GM13977 (cell line): ENCODE measurements at regions not wholly inside any gene's neighbourhood (a gene's known extent, or its start where the extent isn't known, plus 50 kb on each side); places are given as distances from the start of the nearest gene placed in this dataset.
"Not testable (repeated sequence)": the region's sequence is repeated elsewhere in the genome, so short reads cannot be mapped to it uniquely, and the experiment has no call there.

Experiments
- DNase-seq: peaks from one replicate; pipeline ENCODE4 v3.0.0; 2012; ENCODE audit warnings: low spot score
- CTCF ChIP-seq: IDR thresholded peaks from 2 replicates; pipeline ENCODE4 v1.5.1; 2012; ENCODE audit warnings: mild to moderate bottlenecking, control low read depth; ENCODE audit not compliant: insufficient read depth; ENCODE audit errors: extremely low read depth, missing control alignments
- in situ Hi-C: fragments of 300-500 bp; cut with MboI; formaldehyde crosslinking; loops from one replicate; pipeline ENCODE4 v1.12.0; 2022; ENCODE audit warnings: low sequenced_read_pairs, low pct_unique_long_range_greater_than_20kb, mixed read lengths, inconsistent platforms; ENCODE audit not compliant: unreplicated experiment

GRCh38 chr6:82525775-82526495 lies 162.3 kb downstream of the TPBG start:
- DNase-seq = no peak
- no peak for TF ChIP-seq CTCF
- in situ Hi-C loops = no loop called here

- DNase-seq, in situ Hi-C loops: not testable (repeated sequence)
These were observed 166.4 kb downstream of the TPBG start for GRCh38 chr6:82529960-82530460.

GRCh38 chr6:82534876-82535275 lies 171.3 kb downstream of the TPBG start:
- no peak for TF ChIP-seq CTCF
- DNase-seq = no peak
- in situ Hi-C loops = no loop called here

- in situ Hi-C loops, DNase-seq: not testable (repeated sequence)
These were observed 185.9 kb downstream of the TPBG start for GRCh38 chr6:82549480-82549879.

- DNase-seq, in situ Hi-C loops: not testable (repeated sequence)
These were observed 187.7 kb downstream of the TPBG start for GRCh38 chr6:82551311-82551710.

- in situ Hi-C loops = no loop called here
- TF ChIP-seq CTCF = no peak
These were observed 188.2 kb downstream of the TPBG start for GRCh38 chr6:82551831-82552230.

GRCh38 chr6:82553863-82554531 lies 190.4 kb downstream of the TPBG start:
- in situ Hi-C loops = no loop called here
- no peak for DNase-seq
- no peak for TF ChIP-seq CTCF

More at GRCh38 chr6:82551831-82552230, 188.2 kb downstream of the TPBG start:
- DNase-seq = no peak

GRCh38 chr6:82554666-82555065 lies 191.0 kb downstream of the TPBG start:
- no peak for DNase-seq
- in situ Hi-C loops = no loop called here
- no peak for TF ChIP-seq CTCF
